SIG-M5 treated with dmso at 0.1 percent for 504 hours (cell line): ENCODE measurements at regions not wholly inside any gene's neighbourhood (a gene's known extent, or its start where the extent isn't known, plus 50 kb on each side); places are given as distances from the start of the nearest gene placed in this dataset.
A peak's percentile ranks its signal among the peaks of the same experiment; 100 is the strongest.

Source experiments
- DNase-seq: peaks from one replicate; lab custom pipeline; 2025; ENCODE audit not compliant: unreplicated experiment; lab: John Stamatoyannopoulos, UW

DNA sequence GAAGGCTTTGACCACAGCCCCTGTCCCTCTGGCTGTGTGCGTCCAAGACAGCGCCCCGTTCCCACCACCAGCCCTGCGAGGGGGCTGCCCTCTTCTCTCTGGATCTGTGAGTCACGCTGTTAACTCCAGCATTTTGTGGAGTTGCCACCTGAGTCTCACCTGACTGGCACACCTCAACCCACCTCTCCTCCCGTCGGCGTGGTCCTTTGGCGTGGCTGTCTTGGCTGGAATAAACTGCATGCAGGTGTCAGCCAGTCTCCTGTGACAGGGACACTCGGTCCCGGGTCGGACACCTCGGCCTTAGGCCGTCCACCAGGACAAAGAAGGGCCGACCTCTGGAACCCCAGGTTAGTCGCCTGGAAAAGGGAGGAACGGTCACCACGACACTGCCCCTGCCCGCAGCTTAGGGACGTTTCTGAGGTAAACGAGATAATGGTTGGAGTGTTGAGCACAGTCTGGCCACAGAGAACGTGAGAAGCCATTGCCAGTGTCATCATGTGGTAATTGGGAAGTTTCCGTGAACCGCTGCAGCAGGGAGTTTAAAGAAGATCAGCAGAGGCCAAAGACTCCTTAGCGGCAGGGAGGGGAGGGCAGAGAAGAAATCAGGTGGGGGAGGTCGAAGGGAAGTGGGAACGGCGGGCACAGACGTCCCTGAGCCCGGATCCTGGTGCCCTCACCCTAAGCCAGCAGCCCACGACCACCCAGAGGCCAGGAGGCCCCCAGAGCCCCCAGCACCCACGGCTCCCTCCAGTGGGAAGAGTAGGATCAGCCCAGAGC is 73.6 kb upstream of the FAM20C start:
- peak; percentile 78 for DNase-seq

DNA sequence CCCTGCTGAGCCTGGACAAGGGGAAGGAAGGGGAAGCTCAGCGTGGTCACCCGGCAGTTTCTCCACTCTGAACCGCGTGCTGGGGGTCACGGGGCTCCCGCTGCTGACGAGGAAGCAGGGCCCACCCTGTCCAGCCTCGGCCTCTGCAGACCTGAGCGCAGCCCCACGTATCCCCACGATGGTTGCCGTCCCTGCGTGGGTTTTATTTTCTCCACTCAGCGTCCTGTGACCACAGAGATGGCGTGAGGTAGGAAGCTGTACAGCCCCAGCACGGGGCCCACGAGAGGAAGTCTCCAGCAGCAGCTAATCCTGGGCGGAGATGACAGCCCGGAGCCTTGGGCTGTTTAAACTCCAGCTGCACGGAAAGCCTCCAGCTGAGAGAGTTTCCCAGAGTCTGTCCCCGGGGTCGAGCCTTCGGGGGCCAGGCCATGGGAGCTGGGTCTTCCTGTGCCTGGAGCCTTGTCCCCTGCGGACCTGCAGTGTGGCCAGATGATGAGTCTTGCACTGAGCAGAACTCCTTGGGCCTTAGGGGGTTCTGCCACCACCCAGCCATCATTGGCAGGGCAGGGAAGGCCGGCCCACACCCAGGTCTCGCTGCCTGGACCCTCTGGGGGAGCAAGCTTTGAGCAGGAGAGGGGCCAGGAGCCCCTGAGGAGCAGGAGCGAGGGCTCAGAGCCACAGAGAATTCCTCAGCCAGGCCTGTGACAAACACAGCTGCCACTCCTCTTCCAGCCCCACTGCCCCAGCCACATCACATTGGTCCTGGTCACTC is 72.8 kb upstream of the FAM20C start:
- peak; percentile 61 for DNase-seq

DNA sequence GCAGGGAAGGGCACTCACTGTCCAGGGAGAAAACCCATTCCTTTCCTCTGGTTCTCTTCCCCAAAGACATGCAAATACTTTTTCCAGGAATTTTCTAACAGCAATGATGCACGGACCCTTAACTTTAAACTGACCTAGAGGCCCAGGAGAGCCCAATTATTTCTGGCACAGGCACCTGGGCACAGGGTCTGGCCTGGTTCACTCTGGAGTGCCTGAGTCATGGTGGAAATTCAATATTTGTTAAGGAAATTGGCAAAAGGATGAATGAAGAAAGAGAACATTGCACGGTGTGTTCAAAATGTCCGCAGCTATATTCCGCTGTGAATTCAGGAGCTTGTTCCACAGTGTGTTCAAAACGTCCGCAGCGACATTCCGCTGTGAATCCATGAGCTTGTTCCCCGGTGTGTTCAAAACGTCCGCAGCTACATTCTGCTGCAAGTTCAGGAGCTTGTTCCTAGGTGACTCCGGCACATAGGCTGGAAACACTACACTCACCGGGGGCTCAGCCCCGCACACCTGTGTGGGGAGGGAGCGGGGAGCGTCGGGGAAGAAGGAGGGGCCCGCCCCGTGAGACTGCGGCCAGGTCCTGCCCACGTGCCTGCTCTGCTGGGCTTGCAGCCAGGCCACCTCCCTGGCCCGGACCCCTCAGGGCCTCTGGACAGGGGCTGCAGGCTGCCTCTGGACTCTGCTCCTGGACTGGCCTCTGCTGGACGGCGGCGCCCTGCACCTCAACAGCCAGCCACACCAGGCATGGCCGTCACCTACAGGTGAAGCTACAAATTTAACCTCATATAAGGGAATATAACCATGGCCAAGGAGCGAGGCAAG is 72.0 kb upstream of the FAM20C start:
- DNase-seq, result no peak

DNA sequence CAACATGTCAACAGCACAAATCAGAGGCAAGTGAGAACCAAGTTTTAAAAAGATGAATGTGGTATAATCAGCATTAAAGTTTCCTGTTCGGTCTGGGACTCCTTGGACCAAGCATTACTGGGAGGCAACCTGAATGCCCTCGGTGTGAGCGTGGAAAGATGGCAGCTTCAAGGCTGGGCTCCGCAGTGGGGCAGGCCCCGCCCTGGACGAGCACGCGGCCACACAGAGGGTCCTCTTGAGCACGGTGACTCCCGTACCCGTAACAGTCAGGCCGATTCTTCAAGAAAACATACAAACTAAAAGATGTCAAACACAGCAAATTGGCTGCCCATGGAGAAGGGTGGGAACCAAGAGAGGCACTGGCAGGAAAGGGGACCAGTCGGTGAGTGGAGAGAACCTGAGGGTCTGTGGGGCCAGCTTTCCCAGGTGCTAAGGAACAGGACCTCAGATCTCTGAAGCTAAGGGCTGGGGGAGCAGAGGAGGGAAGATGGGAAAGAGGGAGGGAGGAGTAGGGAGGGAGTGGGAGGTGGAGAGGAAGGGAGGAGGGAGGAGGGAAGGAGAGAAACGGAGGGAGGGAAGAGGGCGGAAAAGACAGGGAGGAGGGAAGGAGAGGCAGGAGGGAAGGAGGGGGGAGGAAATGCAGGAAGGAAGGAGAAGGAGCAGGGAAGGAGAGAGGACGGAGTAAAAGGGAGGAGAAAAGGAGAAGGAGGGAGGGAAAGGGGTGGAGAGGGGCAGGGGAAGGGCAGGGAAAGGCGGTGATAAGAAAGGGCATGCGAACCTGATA is 71.2 kb upstream of the FAM20C start:
- DNase-seq, result no peak

DNA sequence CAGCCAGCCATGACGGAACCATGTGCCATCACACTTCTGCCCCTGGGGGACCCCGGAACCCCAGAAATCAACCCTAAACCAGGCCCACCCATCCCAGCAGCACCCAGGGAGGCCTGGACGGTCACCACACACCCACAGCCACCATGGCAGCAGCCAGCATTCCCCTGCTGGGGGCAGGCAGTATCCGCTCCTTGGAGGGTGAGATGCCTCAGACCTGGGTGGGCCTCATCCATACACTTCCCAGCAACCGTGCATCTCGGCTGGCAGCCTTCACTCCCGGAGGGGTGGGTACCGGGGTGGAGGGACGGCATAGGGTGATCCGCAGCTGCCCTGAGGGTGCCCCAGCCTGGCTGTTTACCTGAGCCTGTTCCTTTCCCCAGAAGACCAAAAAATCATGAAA is 69.1 kb upstream of the FAM20C start:
- DNase-seq, result no peak

DNA sequence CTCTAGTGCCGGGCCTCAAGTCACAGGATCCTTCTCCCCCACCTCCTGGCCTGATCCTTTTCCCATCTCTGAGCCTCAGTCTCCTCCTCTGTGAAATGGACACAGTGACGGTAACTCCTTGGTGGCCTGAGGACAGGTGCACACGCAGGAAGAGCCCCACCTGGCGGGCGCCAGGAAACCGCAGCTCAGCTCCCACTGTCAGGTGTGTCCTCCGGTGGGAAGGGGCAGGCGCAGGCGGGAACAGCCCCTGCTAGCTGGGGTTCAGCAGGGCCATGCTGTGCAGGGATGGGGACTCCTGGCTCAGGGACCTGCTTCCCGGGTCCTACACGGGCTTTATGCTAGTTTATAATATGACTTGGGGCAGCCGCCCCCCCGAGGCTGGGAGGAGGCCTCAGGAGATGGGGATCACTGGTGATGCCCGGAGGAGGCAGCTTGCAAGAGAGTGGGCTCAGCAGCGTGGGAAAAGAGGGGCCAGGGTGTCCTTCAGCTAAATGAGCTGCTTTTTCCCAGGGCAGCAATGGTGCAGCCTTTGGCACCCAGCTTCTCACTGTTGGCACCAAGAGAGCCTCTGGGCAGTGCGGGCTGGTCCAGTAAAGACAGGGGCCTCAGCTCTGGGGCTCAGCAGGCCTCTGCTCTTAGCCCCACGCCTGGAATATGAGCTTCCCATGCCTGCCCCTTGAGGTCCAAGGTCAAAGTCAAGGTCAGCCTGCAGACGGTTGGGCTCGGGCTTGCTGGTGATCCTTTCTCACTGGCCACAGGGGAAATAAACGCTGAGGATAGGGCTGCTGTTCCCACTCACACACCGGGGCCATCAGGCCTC is 68.0 kb upstream of the FAM20C start:
- DNase-seq, result no peak

DNA sequence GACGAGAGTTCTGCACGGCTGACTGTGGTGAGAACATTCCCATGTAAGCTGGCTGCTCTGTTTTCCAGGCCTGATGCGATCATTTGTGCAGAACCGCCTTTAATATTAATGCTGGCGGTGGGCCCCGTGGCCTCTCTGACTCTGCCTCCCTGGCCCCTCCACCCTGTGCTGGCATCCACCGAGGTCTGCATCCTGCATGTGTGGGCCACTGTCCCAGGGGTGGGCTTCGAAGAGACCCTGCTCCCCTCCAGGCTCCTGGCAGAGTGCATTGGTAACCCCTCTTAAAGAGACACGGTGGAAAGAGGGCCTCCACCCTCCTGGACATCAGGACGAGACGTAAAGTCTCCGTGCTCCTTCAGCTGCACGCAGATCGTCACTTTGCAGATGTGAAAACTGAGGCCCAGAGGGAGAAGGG is 67.3 kb upstream of the FAM20C start:
- DNase-seq, result no peak

DNA sequence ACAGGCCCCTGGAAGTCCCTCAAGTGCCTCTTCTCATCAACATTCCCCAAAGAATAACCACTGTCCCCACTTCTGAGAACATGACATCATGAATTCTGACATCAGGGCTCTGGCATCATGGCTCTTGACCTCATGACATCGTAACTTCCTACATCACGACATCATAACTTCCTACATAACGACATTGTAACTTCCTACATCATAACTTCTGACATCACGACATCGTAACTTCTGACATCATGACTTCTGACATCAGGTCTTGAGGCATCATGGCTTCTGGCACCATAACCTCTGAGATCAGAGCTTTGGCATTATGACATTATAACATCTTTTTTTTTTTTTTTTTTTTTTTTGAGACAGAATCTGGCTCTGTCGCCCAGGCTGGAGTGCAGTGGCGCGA is 66.7 kb upstream of the FAM20C start:
- DNase-seq, result no peak

DNA sequence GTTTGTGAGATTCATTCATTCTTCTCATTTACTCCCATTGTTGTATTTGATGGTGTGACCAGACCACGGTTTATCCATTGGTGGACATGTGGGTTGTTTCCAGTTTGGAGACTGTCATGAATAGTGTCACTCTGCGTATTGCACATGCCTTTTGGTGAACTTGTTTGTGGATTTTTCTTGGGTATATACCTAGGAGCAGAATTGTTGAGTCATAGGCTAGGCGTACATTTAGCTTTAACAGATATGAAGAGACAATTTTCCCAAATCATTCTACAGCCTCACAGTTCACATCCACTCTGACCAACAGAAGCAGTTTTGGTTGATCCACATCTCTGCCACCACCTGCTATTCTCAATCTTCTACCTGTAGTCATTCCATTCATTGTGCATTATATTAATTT is 66.0 kb upstream of the FAM20C start:
- no peak for DNase-seq

DNA sequence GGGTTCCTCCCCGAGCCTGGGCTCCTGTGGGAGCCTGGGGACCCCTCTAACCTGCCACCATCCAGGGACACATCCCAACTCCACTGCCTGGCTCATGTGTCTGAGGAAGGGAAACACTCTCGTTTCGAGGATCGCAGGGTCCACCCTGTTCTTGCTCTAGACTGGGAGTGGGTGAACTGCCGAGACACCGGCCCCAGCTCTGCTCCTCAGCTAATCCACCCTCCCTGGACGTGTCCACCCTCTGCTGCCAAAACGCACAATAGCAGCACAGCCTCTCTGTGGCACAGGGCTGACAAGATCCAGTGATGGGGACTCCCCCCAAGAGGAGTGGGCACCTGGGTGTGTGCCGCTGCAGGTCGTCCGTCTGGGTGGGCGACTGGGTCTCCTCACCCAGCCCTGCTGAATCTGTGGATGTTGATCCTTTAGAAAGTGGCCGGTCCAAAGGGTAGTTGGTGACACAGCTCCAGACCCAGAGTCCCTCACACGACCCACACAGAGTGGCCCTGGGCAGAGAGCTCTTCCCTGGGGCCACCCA is 65.2 kb upstream of the FAM20C start:
- DNase-seq, result no peak

DNA sequence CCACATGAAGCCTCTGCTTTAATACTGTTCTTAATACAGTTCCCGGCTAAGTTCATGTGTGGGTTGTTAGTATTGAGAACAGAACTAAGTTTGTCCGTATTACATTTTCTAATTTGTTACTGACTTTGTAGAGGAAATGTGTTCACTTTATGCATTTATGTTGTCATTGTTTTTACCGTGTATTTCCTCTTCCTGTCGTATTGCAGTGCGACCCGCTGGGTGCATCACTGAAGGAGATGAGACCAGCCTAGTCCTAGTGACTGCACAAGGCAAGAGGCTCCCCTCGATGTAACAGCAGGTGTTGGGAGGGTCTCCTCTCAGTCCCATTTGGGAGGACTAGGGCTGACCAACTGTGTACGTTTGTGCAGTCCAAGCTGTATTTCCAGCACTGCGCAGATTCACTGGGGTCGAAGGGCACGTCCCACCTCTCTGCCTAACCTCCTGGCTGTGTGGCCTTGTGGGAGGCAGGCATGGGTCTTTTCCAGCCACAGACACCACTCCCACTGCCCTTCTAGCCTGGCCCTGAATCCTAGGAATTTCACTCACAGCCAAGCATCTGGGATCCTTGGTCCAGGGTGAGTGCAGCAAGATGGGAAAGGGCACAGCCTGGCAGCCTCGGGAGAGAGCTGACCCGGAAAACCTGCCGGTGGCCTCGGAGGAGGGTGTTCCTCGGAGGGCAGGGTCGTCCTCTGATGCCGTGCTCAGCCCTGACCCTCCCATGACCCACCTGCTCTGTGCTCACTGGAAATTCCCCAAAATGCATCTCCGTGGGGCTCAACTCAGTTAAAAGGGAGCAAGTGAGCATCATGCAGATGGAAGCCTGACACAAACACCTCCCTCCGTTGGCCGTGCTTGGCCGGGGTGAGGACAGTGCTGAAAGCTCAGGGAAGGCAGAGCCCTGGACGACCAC is 63.9 kb upstream of the FAM20C start:
- no peak for DNase-seq

DNA sequence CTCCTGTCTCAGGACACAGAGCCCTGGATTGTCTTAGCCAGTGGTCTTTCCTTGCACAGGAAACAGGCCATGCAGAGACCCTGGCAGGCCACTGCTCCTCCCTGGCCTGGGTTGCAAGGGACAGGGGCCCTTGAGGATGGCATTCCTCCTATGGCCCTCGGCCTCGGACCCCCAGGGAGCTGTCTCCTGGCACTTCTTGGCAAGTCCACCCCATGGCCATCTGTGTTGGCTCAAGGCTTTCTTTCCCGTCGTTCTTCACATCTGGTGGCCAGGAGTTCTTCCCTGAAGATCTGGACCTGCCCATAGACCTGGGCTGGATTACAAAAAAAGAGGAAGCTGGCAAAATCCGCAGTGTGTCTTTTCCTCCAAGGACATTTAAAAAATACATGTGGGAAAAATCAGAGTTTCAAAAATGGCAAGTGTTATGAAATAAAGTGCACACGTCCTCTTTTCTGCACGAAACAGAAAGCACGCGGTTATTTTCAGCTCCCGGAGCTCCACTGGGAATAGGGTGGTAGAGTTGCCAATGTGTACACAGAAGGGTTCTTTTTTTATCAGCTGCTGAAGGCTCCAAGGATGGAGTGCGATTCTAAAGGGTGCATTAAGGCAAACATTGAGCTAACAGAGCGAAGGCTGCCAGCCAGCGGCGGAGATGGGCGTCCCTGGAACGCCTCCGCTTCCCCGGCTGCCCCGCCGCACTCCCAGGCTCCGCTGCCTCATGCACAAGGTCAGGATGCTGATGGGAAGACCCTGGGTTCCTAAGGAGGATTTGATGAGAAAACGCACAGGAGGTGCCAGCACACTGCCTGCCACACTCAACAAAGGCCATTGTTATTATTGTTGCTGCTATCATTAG is 62.8 kb upstream of the FAM20C start:
- peak; percentile 66 for DNase-seq

DNA sequence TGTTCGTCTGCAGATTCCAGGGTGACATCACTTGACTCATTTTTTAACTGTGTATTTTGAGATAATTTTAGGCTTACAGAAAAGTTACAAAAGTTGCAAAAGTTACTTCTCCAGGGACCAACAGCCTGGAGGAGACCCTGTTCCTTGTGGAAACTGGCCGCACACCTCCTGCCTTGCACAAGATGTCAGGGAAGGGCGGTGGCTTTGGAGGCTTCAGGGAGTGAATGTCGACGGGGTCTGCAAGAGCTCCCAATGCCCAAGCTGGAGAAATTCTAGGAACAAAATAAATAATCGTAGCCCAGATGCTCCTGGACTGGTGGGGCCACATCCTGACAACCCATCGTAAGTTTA is 62.2 kb upstream of the FAM20C start:
- DNase-seq, result no peak

DNA sequence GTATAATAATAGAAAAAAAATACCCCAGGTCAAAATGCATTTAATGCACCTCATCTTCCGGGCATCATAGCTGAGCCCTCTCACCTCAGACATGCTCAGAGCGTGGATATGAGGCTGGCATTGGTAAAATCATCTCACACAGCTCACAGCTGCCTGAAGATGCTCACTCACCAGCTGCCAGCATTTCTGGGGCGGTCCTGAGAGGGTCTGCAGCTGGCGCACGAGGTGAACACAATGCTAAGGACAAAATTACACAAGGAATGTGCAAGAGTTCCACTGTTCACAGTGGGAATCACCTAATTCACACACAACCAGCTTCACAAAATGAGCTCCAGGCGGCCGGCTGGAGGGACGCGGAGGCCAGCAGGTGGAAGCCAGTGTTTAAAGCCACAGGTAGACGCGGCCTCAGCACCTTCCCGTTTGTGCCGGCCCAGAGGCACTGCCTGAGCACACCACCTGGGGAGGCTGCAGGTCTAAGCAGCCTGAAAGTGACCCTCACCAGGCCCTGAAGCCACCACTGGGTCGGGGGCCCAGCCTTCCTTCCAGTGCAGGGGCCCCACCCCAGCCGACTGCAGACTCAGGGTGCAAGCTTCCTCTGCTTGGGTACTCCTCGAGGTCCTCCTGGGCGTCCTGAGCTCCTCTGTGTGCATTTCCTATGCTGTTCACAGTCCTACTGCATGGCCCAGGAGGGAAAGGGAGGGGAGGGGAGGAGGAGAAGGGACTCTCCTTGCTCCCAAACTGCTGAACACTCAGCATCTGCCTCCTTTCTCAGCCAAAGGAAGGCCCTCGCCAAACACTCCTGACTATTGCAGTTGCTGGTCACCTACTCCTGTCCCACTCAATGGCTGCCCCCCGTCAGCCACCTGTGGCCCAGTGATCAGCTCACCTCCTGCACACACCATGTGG is 61.2 kb upstream of the FAM20C start:
- no peak for DNase-seq

DNA sequence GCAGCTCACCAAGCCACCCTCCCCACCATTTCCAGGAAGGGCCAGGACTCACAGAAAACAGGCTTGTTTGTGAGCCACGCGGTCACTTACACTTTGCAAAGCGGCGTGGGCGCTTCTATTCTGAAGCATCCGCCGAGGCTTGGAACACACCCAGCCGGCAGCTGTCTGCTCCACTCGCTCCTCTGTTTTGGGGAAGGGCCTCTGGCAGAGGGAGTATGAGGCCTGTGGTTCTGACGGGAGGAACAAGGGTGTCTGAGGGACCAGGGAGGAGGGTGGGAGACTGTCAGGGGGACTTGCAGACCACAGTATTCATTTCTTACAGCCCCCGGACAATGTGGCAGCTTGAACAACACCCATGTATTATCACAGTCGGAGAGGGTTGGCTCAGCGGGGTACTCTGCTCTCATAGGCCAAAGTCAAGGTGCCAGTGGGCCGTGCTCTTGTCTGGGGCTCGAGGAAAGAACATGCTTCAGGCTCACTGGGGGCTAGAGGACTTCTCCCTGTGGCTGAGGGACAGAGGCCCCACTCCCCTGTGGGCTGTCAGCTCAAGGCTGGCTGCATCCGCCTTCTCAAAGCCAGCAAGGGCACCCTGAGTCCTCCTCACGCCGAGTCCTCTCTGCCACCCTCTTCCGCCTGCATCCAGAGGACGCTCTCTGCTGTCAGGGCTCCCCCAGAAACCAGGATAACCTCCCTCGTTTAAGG is 60.4 kb upstream of the FAM20C start:
- DNase-seq, result no peak

DNA sequence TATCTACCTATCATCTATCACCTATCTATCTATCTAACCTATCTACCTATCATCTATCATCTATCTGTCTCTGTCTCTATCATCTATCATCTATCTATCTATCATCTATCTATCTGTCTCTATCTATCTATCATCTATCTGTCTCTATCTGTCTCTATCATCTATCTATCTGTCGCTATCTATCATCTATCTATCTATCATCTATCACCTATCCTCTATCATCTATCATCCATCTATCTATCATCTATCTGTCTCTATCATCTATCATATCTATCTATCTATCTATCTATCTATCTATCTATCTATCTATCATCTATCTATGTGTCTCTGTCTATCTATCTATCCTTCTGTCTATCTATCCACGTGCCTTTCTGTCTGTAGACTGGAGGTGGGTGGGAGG is 59.5 kb upstream of the FAM20C start:
- no peak for DNase-seq
